ENCODE measurements at regions not wholly inside any gene's neighbourhood (a gene's known extent, or its start where the extent isn't known, plus 50 kb on each side); places are given as distances from the start of the nearest gene placed in this dataset.

- Mint-ChIP-seq H3K4me3 (ENCODE audit: low read depth) (no peak overlapping the region), H3K27me3 (no peaks in the 10 kb centered on the region), H3K4me1 (ENCODE audit: low read depth) (no peaks in the 10 kb centered on the region), H3K27ac (no peak overlapping the region), H3K36me3 (ENCODE audit: insufficient read depth) (no peaks in the 10 kb centered on the region), H3K9me3 (ENCODE audit: low read depth) (no peaks in the 10 kb centered on the region)
- DNase-seq (ENCODE audit: low spot score, unreplicated experiment), result no peak
- no peak for TF ChIP-seq CTCF (IDR thresholded peaks at IDR 0.05; ENCODE audit: unreplicated experiment)
Observed at GRCh38 chr18:27839141-27839540, 337.8 kb downstream of the CDH2 start.

DNA sequence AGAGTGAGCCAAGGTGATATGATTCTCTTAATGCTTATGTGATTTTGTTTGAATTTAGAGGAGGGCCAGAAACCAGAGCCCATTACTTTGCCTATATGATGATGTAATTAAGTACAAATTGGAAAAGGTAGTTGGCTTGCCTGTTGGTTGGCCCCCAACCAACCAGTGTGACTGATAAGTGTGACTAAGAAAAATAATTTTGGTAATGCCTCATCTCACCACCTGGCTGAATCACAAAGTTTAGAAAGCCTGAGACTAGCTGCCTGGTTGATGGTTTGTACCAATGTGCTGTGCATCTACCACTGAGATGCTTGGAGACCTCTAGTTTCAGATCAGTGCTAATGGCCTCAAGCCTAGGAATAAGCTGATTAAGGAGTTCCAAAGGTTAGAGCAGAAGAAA, 338.7 kb downstream of the CDH2 start:
- Mint-ChIP-seq H3K4me1 (ENCODE audit: low read depth) (no peaks in the 10 kb centered on the region), H3K27me3 (no peaks in the 10 kb centered on the region), H3K36me3 (ENCODE audit: insufficient read depth) (no peaks in the 10 kb centered on the region), H3K27ac (no peak overlapping the region), H3K9me3 (ENCODE audit: low read depth) (no peaks in the 10 kb centered on the region), H3K4me3 (ENCODE audit: low read depth) (no peak overlapping the region)
- DNase-seq (ENCODE audit: low spot score, unreplicated experiment), result no peak
- TF ChIP-seq CTCF (IDR thresholded peaks at IDR 0.05; ENCODE audit: unreplicated experiment), result no peak

- TF ChIP-seq CTCF (IDR thresholded peaks at IDR 0.05; ENCODE audit: unreplicated experiment), result no peak
- H3K9me3 Mint-ChIP-seq (ENCODE audit: low read depth), result peaks cover 4% of the 10 kb centered on the region
- no peak overlapping the region for H3K27ac Mint-ChIP-seq
- H3K4me1 Mint-ChIP-seq (ENCODE audit: low read depth), result peaks cover 3% of the 10 kb centered on the region
- peaks cover 2% of the 10 kb centered on the region for H3K36me3 Mint-ChIP-seq (ENCODE audit: insufficient read depth)
- no peak for DNase-seq (ENCODE audit: low spot score, unreplicated experiment)
- peaks cover 3% of the 10 kb centered on the region for H3K27me3 Mint-ChIP-seq
- no peak overlapping the region for H3K4me3 Mint-ChIP-seq (ENCODE audit: low read depth)
Observed at GRCh38 chr18:27826101-27826500, 350.8 kb downstream of the CDH2 start.

- H3K4me1 Mint-ChIP-seq (ENCODE audit: low read depth), result peaks cover 3% of the 10 kb centered on the region
- TF ChIP-seq CTCF (IDR thresholded peaks at IDR 0.05; ENCODE audit: unreplicated experiment), result no peak
- H3K9me3 Mint-ChIP-seq (ENCODE audit: low read depth), result peaks cover 4% of the 10 kb centered on the region
- no peak overlapping the region for H3K4me3 Mint-ChIP-seq (ENCODE audit: low read depth)
- no peak overlapping the region for H3K27ac Mint-ChIP-seq
- H3K27me3 Mint-ChIP-seq, result peaks cover 3% of the 10 kb centered on the region
- no peak for DNase-seq (ENCODE audit: low spot score, unreplicated experiment)
- peaks cover 2% of the 10 kb centered on the region for H3K36me3 Mint-ChIP-seq (ENCODE audit: insufficient read depth)
Observed at GRCh38 chr18:27825689-27826088, 351.2 kb downstream of the CDH2 start.

DNA sequence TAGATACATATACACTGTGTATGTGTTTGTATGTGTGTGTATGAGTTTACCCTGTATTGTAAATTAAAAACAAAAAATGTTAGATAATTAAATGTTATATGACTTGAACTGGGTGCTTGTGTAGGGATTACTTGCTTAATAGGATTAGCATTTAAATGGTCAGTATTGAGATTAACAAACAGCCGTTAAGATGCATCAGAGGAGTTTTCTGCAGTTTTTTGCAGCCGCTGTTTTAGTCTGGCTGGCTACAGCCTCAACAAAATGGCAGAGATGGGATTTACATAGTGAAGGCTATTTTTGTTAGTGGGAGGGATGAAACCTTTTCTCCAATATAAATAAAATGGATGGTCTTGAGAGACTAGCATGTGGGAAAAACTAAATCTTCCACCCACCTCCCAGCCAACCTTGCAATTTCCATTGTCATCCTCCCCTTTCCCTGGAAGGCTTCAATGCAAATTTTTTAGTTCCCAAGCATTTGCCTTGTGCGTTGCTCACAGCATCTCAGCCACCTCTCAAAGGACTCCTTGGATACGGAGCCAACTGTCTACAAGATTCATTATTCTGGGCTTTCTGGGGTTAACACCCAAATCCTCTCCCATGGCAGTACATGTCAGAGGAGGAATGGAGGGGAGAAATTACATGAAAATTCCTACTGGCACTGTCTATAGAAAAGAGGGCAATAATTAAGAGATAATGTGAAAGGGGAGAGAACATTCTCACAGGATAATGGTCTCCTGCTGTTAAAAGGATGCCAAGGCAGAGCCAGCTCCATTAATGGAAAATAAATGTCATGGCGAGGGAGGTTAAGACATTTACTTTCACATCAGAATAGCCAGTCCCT, 351.9 kb downstream of the CDH2 start:
- Mint-ChIP-seq H3K27ac (no peak overlapping the region), H3K36me3 (ENCODE audit: insufficient read depth) (peaks cover 2% of the 10 kb centered on the region), H3K4me3 (ENCODE audit: low read depth) (no peak overlapping the region), H3K27me3 (peaks cover 3% of the 10 kb centered on the region), H3K9me3 (ENCODE audit: low read depth) (peaks cover 4% of the 10 kb centered on the region), H3K4me1 (ENCODE audit: low read depth) (peaks cover 3% of the 10 kb centered on the region)
- no peak for DNase-seq (ENCODE audit: low spot score, unreplicated experiment)
- TF ChIP-seq CTCF (IDR thresholded peaks at IDR 0.05; ENCODE audit: unreplicated experiment), result no peak
